ENCODE measurements at regions not wholly inside any gene's neighbourhood (a gene's known extent, or its start where the extent isn't known, plus 50 kb on each side); places are given as distances from the start of the nearest gene placed in this dataset.

- no peak for DNase-seq (ENCODE audit: low read depth in 3 of 3)
Measured at GRCh38 chr2:447902-448665, 160.2 kb upstream of the ALKAL2 start.

DNA sequence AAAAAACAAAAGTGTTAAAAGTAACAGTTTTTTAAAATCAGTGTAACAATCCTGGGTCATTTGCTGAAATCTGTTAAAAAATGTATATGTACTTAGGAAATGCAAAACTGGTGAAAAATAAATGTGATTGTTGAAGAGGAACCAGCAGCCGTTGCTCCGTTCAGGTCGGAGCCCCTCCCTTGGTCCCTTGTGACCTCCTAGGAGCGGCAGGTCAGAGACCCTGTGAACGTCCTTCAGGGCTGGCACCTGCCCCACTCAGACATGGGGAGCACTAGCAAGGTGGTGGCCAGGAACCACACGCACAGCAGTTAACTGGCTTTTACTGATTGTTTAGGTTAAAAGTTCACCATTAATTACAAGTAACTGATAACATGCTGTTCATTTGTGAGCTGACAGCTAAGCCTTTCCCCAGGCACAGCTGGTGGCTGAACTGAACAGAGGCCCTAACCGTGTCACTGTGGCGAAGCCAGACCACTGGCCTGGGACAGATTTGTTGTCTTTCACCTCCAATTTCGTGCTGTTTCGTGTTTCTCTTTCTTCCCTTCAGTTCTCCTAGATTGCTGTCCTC, 159.2 kb upstream of the ALKAL2 start:
- no peak for DNase-seq (ENCODE audit: low read depth in 3 of 3)

GRCh38 chr2:446303-446874, 158.5 kb upstream of the ALKAL2 start:
- no peak for DNase-seq (ENCODE audit: low read depth in 3 of 3)

DNA sequence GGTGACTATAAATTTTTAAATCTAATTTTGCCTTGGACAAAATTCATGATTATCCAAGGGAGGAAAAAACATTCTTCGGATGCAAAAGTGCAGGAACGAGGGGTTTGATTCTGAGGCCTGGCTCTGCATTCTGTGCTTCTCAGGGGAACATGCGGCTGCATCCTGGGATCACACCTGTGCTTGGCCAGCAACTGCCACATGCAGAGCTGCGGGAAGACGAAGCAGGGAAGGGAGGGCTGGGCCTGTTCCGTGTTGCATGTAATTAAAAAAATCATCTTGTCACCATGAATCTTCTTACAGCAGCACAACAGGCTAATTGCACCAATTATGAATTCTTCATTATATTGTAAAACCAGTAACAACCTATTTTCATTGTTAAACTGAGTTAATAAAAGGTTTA, 158.0 kb upstream of the ALKAL2 start:
- no peak for DNase-seq (ENCODE audit: low read depth in 3 of 3)

- peak in 1 of 3 experiments; percentile 17 for DNase-seq (ENCODE audit: low read depth in 3 of 3)
Measured at GRCh38 chr2:444937-445884, 157.3 kb upstream of the ALKAL2 start.

GRCh38 chr2:443741-444140, 155.8 kb upstream of the ALKAL2 start:
- DNase-seq (ENCODE audit: low read depth in 3 of 3): no peak

- DNase-seq (ENCODE audit: low read depth in 3 of 3): no peak
Measured at GRCh38 chr2:443216-443615, 155.3 kb upstream of the ALKAL2 start.

DNA sequence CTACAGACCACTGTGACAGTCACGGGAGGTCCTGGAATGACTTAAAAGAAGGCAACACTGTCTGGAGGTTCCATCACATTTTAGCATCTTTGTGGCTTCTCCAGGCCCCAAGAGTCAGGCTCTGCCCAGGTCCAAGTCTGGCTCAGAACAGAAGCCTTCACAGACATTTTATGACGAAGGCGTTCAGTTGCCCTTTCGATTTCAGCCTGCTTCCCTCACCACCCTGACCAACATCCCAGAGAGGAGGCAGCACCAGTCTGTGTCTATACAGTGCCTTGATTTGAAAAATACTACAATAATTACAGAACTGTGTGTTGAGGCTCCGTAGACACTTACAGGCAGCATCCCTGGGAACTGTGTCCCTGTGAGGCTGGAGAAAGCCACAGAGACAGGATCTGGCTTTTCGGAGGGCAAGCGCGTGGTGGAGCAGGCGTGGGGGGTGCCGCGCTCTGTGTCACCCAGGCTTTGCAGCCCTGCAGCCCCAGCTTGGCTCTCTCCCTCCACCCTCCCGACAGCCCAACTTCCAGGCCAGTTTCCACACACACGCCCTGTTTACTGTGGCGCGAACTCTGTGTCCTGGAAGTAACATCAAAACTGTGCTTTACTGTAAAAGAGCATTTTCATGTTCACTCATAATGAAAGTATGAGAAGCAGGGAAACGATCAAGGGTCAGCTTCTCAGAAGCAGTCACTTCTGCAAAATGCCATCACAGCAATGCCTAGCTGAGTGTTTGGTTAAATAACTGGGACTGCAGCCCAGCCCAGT, 153.5 kb upstream of the ALKAL2 start:
- no peak for DNase-seq (ENCODE audit: low read depth in 3 of 3)

DNA sequence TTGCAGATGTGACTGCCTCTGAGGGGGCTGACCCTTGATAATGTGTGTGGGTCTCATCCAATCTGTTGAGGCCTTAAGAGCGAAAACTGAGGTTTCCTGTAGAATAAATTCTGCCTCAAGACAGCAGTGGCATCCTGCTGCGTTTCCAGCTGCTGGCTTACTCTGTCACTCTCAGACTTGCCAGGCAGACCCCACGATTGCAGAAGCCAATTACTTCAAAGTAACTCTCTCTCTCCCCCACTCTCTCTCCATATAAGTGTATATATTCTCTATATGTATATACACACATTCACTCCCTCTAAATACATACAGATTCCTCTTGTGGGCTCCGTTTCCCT, 152.5 kb upstream of the ALKAL2 start:
- no peak for DNase-seq (ENCODE audit: low read depth in 3 of 3)

- DNase-seq (ENCODE audit: low read depth in 3 of 3): no peak
Measured at GRCh38 chr2:439556-440402, 151.9 kb upstream of the ALKAL2 start.

DNA sequence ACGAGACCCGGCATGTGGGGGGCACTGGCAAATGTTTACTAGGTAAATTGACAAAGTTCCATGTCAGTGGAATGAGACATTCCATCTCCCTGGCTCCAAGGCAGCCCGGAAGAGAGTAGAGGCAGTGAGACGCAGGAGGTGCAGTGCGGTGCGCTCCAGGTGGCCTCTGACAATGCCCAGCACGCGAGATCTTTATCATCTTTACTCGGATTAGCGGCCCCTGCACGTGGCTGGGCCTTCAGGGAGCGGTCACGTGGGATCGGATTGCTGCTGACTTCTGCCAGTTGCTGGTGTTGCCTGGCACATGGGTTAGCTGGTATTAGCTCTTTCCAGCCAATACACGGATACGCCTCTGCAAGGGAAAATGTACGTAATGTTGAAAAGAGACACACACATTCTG, 151.2 kb upstream of the ALKAL2 start:
- no peak for DNase-seq (ENCODE audit: low read depth in 3 of 3)

DNA sequence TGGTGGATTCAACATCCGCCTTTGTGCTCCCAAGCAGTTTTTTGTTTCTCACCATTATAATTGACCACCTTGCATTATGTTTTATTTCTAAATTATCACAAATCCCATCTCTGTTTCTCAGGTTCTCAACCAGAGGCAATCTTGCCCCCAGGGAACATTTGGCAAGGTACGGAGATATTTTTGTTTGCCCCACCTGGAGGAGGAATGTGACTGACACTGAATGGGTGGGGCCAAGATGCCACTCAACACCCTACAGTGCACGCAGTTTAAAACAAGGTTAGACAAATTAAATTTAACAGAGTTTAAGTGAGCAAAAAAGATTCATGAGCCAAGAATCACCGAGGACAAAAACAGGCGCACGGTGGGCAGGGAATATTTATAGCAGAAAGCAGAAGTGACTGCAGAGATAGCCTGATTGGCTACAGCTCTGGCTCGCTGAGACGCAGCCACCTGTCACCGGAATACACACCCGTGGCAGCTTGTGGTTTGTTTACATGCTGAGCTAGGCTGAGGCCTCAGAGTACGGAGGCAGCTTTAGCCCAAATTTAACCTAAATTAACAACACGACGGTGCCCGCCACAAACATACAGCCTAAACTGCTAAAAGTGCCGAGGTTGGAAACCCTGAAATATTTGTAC, 150.0 kb upstream of the ALKAL2 start:
- peak in 1 of 3 experiments; percentile 18 for DNase-seq (ENCODE audit: low read depth in 3 of 3)

- no peak for DNase-seq (ENCODE audit: low read depth in 3 of 3)
Measured at GRCh38 chr2:437180-437579, 149.3 kb upstream of the ALKAL2 start.

DNA sequence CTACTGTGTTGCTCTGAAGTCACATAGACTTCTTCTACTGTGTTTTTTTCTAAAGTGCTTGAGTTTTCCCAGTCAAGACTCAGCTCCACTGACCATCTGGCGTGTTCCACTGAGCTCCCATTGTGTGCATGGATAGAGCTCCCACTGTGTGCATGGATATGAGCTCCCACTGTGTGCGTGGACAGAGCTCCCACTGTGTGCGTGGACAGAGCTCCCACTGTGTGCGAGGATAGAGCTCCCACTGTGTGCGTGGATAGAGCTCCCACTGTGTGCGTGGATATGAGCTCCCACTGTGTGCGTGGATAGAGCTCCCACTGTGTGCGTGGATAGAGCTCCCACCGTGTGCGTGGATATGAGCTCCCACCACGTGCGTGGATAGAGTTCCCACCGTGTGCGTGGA, 148.3 kb upstream of the ALKAL2 start:
- DNase-seq (ENCODE audit: low read depth in 3 of 3): no peak

DNA sequence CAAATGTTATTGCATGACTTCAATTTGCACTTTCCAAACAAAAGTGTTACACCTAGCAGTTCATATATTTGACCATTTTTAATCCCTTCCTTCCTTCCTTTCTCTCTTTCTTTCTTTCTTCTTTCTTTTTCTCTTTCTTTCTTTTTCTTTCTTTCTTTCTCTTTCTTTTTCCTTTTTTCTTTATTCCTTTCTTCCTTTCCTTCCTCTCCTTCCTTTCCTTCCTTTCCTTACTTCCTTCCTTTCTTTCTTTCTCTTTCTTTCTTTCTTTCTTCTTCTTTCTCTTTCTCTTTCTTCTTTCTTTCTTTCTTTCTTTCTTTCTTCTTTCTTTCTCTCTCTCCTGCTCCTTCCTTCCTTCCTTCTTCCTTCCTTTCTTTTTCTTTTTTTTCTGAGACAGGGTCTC, 146.7 kb upstream of the ALKAL2 start:
- no peak for DNase-seq (ENCODE audit: low read depth in 3 of 3)

GRCh38 chr2:433216-433615, 145.3 kb upstream of the ALKAL2 start:
- no peak for DNase-seq (ENCODE audit: low read depth in 3 of 3)

DNA sequence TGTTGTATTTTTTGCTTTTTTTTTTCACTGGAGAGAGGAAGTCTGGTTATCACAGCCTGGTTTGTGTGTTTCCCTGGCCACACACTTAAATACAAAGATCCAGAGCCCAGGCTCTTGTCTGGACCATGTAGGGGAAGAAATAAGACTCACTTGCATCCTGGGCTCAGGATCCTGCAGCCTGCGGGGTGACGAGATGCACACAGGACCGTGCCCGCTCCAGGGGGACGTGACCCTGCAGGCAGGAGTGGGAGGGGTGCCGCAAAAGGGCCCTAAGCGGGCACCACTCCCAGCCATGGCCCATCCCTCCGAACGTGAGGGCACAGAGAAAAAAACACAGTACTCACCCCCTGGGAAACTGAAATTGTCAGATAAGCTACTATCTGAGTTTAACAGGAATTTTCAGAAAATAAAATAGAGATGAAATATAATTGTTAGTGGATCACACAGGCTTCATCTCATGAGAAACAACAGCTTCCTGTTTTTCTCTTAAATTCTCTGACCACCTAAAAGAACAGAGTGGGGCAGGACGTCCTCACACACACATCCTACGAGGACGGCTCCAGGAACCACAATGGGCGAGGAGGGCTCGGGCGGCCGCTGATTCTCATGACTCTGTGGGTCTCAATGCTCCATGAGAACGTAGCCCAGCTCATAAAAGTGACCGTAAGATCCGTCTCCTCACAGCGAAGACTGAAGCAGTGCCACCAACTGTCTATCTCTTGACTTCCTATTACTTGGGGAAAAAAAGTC, 142.6 kb upstream of the ALKAL2 start:
- DNase-seq (ENCODE audit: low read depth in 3 of 3): no peak

- DNase-seq (ENCODE audit: low read depth in 3 of 3): peak in 1 of 3 experiments; percentile 6
Measured at GRCh38 chr2:429575-430254, 141.8 kb upstream of the ALKAL2 start.

GRCh38 chr2:429142-429541, 141.3 kb upstream of the ALKAL2 start:
- no peak for DNase-seq (ENCODE audit: low read depth in 3 of 3)

Measured in stimulated activated CD4-positive, alpha-beta T cell treated with anti-CD3 and anti-CD28 coated beads, TNF-alpha, amount 100 ng/mL, for 24 hours (primary cell).